ENCODE measurements at regions not wholly inside any gene's neighbourhood (a gene's known extent, or its start where the extent isn't known, plus 50 kb on each side); places are given as distances from the start of the nearest gene placed in this dataset.

DNA sequence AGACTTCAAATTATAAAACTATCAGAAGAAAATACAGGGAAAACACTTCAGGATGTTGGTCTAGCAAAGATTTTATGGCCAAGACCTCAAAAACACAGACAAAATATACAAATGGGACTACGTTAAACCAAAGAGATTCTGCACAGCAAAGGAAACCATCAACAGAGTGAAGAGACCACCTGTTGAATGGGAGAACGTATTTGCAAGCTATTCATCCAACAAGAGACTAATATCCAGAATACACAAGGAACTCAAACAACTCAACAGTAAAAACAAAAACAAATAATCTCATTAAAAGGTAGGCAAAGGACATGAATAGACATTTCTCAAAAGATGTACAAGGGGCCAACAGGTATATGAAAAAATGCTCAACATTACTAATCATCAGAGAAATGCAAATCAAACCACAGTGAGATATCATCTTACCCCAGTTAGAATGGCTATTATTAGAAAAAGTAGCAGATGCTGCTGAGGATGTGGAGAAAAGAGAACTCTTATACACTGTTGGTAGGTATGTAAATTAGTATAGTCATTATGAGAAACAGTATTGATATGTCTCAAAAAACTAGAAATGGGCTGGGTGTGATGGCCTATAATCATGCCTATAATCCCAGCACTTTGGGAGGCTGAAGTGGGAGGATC, 112.6 kb downstream of the LRIG2 start:
- H3K36me3 ChIP-seq, result no peaks in the 10 kb centered on the region
- WGBS, result 82% methylated on average over 2 of the region's 2 CpGs
- H3K27ac ChIP-seq (replicated peaks in 1 of 4), result no peak overlapping the region
- H3K4me1 ChIP-seq, result no peaks in the 10 kb centered on the region
- no peak for TF ChIP-seq EP300 (IDR thresholded peaks at IDR 0.05)
- TF ChIP-seq, protein P1, sequence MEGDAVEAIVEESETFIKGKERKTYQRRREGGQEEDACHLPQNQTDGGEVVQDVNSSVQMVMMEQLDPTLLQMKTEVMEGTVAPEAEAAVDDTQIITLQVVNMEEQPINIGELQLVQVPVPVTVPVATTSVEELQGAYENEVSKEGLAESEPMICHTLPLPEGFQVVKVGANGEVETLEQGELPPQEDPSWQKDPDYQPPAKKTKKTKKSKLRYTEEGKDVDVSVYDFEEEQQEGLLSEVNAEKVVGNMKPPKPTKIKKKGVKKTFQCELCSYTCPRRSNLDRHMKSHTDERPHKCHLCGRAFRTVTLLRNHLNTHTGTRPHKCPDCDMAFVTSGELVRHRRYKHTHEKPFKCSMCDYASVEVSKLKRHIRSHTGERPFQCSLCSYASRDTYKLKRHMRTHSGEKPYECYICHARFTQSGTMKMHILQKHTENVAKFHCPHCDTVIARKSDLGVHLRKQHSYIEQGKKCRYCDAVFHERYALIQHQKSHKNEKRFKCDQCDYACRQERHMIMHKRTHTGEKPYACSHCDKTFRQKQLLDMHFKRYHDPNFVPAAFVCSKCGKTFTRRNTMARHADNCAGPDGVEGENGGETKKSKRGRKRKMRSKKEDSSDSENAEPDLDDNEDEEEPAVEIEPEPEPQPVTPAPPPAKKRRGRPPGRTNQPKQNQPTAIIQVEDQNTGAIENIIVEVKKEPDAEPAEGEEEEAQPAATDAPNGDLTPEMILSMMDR (IDR thresholded peaks at IDR 0.05), result no peak
- no peak for TF ChIP-seq POLR2AphosphoS5 (IDR thresholded peaks at IDR 0.05)
- TF ChIP-seq POLR2A (IDR thresholded peaks at IDR 0.05; ENCODE audit: low read depth), result no peak
- no peaks in the 10 kb centered on the region for H3K27me3 ChIP-seq
- intact Hi-C loops (cut with DNase I), result no loop called here
- H3K9me3 ChIP-seq, result no peaks in the 10 kb centered on the region
- no peak for DNase-seq (ENCODE audit: extremely low spot score)
- H3K4me3 ChIP-seq, result no peak overlapping the region

DNA sequence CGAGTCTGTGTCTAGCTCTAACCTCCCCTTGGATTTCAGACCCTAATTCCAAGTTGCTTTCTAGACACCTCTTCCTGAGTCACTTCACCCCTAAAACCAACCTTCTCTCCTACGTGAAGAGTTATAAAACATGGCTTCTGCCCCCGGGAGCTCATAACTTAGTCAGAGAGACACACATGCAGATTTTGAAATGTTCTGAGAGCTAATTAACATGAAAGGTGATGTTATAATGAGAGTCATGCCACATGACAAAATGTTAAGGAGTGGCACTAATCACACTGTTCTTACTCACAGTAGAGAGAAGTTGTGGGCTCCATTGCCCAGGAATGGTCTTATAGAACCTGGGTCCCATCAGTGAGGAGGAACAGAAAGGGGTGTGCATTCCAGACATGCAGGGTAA, 117.1 kb downstream of the LRIG2 start:
- intact Hi-C loops (cut with DNase I), result no loop called here
- Histone ChIP-seq H3K36me3 (no peaks in the 10 kb centered on the region), H3K27me3 (no peaks in the 10 kb centered on the region), H3K27ac (replicated peaks in 1 of 4) (no peak overlapping the region), H3K9me3 (no peaks in the 10 kb centered on the region), H3K4me1 (no peaks in the 10 kb centered on the region), H3K4me3 (no peak overlapping the region)
- 94% methylated on average over 3 of the region's 3 CpGs for WGBS
- TF ChIP-seq POLR2A (IDR thresholded peaks at IDR 0.05; ENCODE audit: low read depth) (no peak), POLR2AphosphoS5 (IDR thresholded peaks at IDR 0.05) (no peak), EP300 (IDR thresholded peaks at IDR 0.05) (no peak)
- TF ChIP-seq, protein P1 (IDR thresholded peaks at IDR 0.05), result no peak
- no peak for DNase-seq (ENCODE audit: extremely low spot score)

DNA sequence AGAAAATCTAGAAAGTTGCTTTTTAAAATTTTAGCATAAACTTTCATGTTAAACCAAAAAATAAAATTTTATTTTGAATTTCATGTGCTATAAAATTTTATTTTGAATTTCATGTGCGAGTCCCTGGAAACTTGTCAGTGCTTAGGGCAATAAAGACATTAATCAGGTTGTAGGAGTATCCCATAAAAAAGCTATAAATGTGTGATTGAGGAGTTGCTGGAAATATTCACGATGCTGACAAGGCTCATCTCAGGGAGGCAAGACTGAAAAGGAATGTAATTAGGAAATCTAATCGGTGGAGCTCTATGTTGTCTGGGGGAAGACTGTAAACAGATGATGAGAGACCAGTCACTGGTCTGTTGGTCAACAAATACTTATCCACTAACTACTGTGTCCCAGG, 117.9 kb downstream of the LRIG2 start:
- no peak for TF ChIP-seq POLR2A (IDR thresholded peaks at IDR 0.05; ENCODE audit: low read depth)
- TF ChIP-seq, protein P1 (IDR thresholded peaks at IDR 0.05), result no peak
- TF ChIP-seq POLR2AphosphoS5 (IDR thresholded peaks at IDR 0.05), result no peak
- no peak for TF ChIP-seq EP300 (IDR thresholded peaks at IDR 0.05)

DNA sequence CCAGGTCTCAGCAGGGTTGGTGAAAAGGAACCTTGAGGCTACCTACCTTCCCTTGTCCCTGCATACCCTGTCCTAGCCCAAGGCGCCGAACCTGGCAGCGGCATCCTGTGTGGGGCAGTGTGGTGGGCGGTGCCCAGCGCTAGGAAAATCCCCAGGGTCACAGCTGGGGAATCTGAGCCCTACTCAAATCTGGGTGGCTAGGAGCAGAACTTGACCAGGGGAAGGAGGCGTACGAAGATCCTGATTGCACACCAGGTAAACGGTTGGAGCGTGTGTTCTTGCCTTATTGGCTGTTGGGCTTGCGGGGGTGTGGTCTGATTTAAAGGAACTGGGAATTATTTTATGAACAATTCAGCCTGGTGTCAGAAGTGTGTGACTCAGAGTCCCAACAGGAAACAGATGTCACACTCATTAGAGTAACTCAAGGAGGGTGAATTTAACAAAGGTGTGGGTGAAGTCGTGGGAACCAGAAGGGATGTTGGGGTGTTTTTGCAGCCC, 118.6 kb downstream of the LRIG2 start:
- TF ChIP-seq POLR2A (IDR thresholded peaks at IDR 0.05; ENCODE audit: low read depth), result no peak
- TF ChIP-seq POLR2AphosphoS5 (IDR thresholded peaks at IDR 0.05), result no peak
- no peak for TF ChIP-seq EP300 (IDR thresholded peaks at IDR 0.05)
- TF ChIP-seq, protein P1 (IDR thresholded peaks at IDR 0.05), result no peak
- Histone ChIP-seq H3K4me3 (no peak overlapping the region), H3K27ac (replicated peaks in 1 of 4) (no peak overlapping the region), H3K27me3 (no peaks in the 10 kb centered on the region), H3K36me3 (no peaks in the 10 kb centered on the region), H3K4me1 (no peaks in the 10 kb centered on the region), H3K9me3 (no peaks in the 10 kb centered on the region)
- 88% methylated on average over 11 of the region's 11 CpGs for WGBS
- intact Hi-C loops (cut with DNase I), result no loop called here
- no peak for DNase-seq (ENCODE audit: extremely low spot score)

More for the DNA sequence above, 117.9 kb downstream of the LRIG2 start:
- WGBS, result 64% methylated on average over 3 of the region's 3 CpGs
- H3K4me1 ChIP-seq, result no peaks in the 10 kb centered on the region
- no peak overlapping the region for H3K27ac ChIP-seq (replicated peaks in 1 of 4)
- H3K36me3 ChIP-seq, result no peaks in the 10 kb centered on the region
- intact Hi-C loops (cut with DNase I), result no loop called here
- no peak overlapping the region for H3K4me3 ChIP-seq
- no peak for DNase-seq (ENCODE audit: extremely low spot score)
- H3K9me3 ChIP-seq, result no peaks in the 10 kb centered on the region
- no peaks in the 10 kb centered on the region for H3K27me3 ChIP-seq

DNA sequence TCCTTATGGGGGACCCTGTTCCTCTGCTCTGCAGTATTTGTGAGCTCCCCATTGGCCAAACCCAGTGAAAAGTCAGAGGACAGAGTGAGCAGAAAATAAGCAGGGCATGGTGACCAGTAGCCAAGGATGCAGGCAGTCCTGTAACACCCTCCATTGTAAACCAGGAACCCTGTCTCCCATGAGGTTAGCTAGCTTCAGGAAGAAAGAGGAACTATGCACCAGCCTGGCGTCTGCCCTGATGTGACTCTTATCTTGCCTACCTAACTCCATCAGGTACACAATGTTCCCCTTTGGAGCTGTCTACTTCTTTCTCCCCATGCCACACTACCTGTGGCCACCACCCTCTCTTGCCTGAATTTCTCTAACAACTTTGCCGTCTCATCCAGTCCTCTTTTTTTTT, 119.2 kb downstream of the LRIG2 start:
- Histone ChIP-seq H3K27me3 (no peaks in the 10 kb centered on the region), H3K27ac (replicated peaks in 1 of 4) (no peak overlapping the region), H3K9me3 (no peaks in the 10 kb centered on the region), H3K4me3 (no peak overlapping the region), H3K36me3 (no peaks in the 10 kb centered on the region), H3K4me1 (no peaks in the 10 kb centered on the region)
- intact Hi-C loops (cut with DNase I), result no loop called here
- DNase-seq (ENCODE audit: extremely low spot score), result no peak
- 78% methylated on average over 2 of the region's 2 CpGs for WGBS
- TF ChIP-seq EP300 (IDR thresholded peaks at IDR 0.05), result no peak
- TF ChIP-seq POLR2A (IDR thresholded peaks at IDR 0.05; ENCODE audit: low read depth), result no peak
- TF ChIP-seq POLR2AphosphoS5 (IDR thresholded peaks at IDR 0.05), result no peak
- TF ChIP-seq, protein P1 (IDR thresholded peaks at IDR 0.05), result no peak

Measured in esophagus muscularis mucosa (tissue), 4 donors.